Fibroblast of pulmonary artery (primary cell): ENCODE measurements at regions not wholly inside any gene's neighbourhood (a gene's known extent, or its start where the extent isn't known, plus 50 kb on each side); places are given as distances from the start of the nearest gene placed in this dataset.
A peak's percentile ranks its signal among the peaks of the same experiment; 100 is the strongest.

Experiments
- DNase-seq: peaks from one replicate; pipeline ENCODE4 v3.0.0-alpha.2; 2010; ENCODE audit warnings: low read depth
- H3K4me3 ChIP-seq: replicated peaks from 2 replicates; pipeline ENCODE4 v1.5.1; 2011; ENCODE audit warnings: low read depth, mild to moderate bottlenecking, control low read depth, low read length, moderate library complexity
- CTCF ChIP-seq: IDR thresholded peaks from 2 replicates; pipeline ENCODE4 v1.5.1; 2011; ENCODE audit warnings: mild to moderate bottlenecking, control low read depth, low read length, inconsistent platforms; ENCODE audit errors: missing control alignments

- no peak overlapping the region for H3K4me3 ChIP-seq
- TF ChIP-seq CTCF = no peak
- no peak for DNase-seq
Measured at GRCh38 chr2:30046396-30046795, 100.4 kb upstream of the YPEL5 start.

- no peak for TF ChIP-seq CTCF
- H3K4me3 ChIP-seq = no peak overlapping the region
- no peak for DNase-seq
Measured at GRCh38 chr2:30046979-30047378, 99.8 kb upstream of the YPEL5 start.

- TF ChIP-seq CTCF = no peak
- no peak overlapping the region for H3K4me3 ChIP-seq
- DNase-seq = no peak
Measured at GRCh38 chr2:30048636-30049175, 98.1 kb upstream of the YPEL5 start.

GRCh38 chr2:30055548-30055947 lies 91.3 kb upstream of the YPEL5 start:
- H3K4me3 ChIP-seq = no peak overlapping the region
- no peak for DNase-seq
- TF ChIP-seq CTCF = no peak

GRCh38 chr2:30060562-30060961 lies 86.2 kb upstream of the YPEL5 start:
- no peak for TF ChIP-seq CTCF
- no peak overlapping the region for H3K4me3 ChIP-seq
- DNase-seq = no peak

GRCh38 chr2:30068067-30068466 lies 78.7 kb upstream of the YPEL5 start:
- TF ChIP-seq CTCF = no peak

GRCh38 chr2:30072250-30072842 lies 74.5 kb upstream of the YPEL5 start:
- peak; percentile 81 for TF ChIP-seq CTCF
- DNase-seq = peak; percentile 82
- no peak overlapping the region for H3K4me3 ChIP-seq

More at GRCh38 chr2:30068067-30068466, 78.7 kb upstream of the YPEL5 start:
- no peak for DNase-seq
- no peak overlapping the region for H3K4me3 ChIP-seq
